NAMALWA (cell line): ENCODE measurements at regions not wholly inside any gene's neighbourhood (a gene's known extent, or its start where the extent isn't known, plus 50 kb on each side); places are given as distances from the start of the nearest gene placed in this dataset.

ENCODE experiments used
- DNase-seq: peaks from one replicate; pipeline ENCODE4 v3.0.0-alpha.2; 2015; ENCODE audit warnings: low spot score

GRCh38 chr18:33517950-33518349 is 60.1 kb upstream of the ASXL3 start:
- DNase-seq = no peak

- no peak for DNase-seq
Observed at GRCh38 chr18:33513027-33513426, 65.0 kb upstream of the ASXL3 start.

GRCh38 chr18:33507019-33507418 is 66.5 kb upstream of the CCDC178 start:
- no peak for DNase-seq

- DNase-seq = no peak
Observed at GRCh38 chr18:33505798-33506197, 65.3 kb upstream of the CCDC178 start.

GRCh38 chr18:33505297-33505696 is 64.8 kb upstream of the CCDC178 start:
- DNase-seq = no peak

GRCh38 chr18:33495278-33495677 is 54.8 kb upstream of the CCDC178 start:
- peak; percentile 25 for DNase-seq
